Activated naive CD4-positive, alpha-beta T cell treated with anti-CD3 and anti-CD28 coated beads for 36 hours (primary cell): ENCODE measurements at regions not wholly inside any gene's neighbourhood (a gene's known extent, or its start where the extent isn't known, plus 50 kb on each side); places are given as distances from the start of the nearest gene placed in this dataset.

Experiments used
- CTCF ChIA-PET: fragments of 350-600 bp; sonication (Branson Sonifier 250); formaldehyde crosslinking; loops from one replicate; lab custom pipeline; 2021; ENCODE audit warnings: antibody characterized with exemption; lab: Charles Lee
- DNase-seq: peaks from one replicate; pipeline ENCODE4 v3.0.0-alpha.2; 2020
- H3K27ac Mint-ChIP-seq: one replicate; pipeline ENCODE4 v1.8.0; 2021; ENCODE audit warnings: mild to moderate bottlenecking, mixed read lengths
- H3K27me3 Mint-ChIP-seq: one replicate; pipeline ENCODE4 v1.8.0; 2021; ENCODE audit warnings: low read depth, mixed read lengths
- H3K36me3 Mint-ChIP-seq: one replicate; pipeline ENCODE4 v1.8.0; 2021; ENCODE audit warnings: low read depth, mixed read lengths
- H3K4me1 Mint-ChIP-seq: one replicate; pipeline ENCODE4 v1.8.0; 2021; ENCODE audit warnings: low read depth, mixed read lengths
- H3K4me3 Mint-ChIP-seq: one replicate; pipeline ENCODE4 v1.8.0; 2021; ENCODE audit warnings: mild to moderate bottlenecking, moderate library complexity, mixed read lengths
- H3K9me3 Mint-ChIP-seq: one replicate; pipeline ENCODE4 v1.8.0; 2021; ENCODE audit warnings: mixed read lengths
- intact Hi-C: fragments of 100-400 bp; cut with micrococcal nuclease; formaldehyde crosslinking; loops from one replicate; pipeline ENCODE4 v1.15.1; 2023

- intact Hi-C loops = no loop called here
- CTCF ChIA-PET = interaction anchor here (0.9 to 1.4 kb wide), 2 partner anchors 152 to 229 kb away, joined by 3 to 4 read pairs; no protein-coding TSS in a partner anchor
- Mint-ChIP-seq H3K36me3 (no peaks in the 10 kb centered on the region), H3K4me1 (no peaks in the 10 kb centered on the region), H3K4me3 (no peak overlapping the region), H3K27ac (no peak overlapping the region), H3K9me3 (no peaks in the 10 kb centered on the region), H3K27me3 (no peaks in the 10 kb centered on the region)
- no peak for DNase-seq
These were observed 130.8 kb upstream of the ACSL4 start for GRCh38 chrX:109863811-109864210.

GRCh38 chrX:109871121-109871888 lies 131.6 kb upstream of the TMEM164 start:
- CTCF ChIA-PET = interaction anchor here (0.7 to 2.4 kb wide), 4 partner anchors 14 to 386 kb away, joined by 3 to 8 read pairs (median 4); no protein-coding TSS in a partner anchor
- Mint-ChIP-seq H3K27me3 (no peaks in the 10 kb centered on the region), H3K27ac (no peak overlapping the region), H3K9me3 (no peaks in the 10 kb centered on the region), H3K4me3 (no peak overlapping the region), H3K4me1 (no peaks in the 10 kb centered on the region), H3K36me3 (no peaks in the 10 kb centered on the region)
- DNase-seq = no peak
- intact Hi-C loops = no loop called here

- H3K4me1 Mint-ChIP-seq = no peaks in the 10 kb centered on the region
- CTCF ChIA-PET = interaction anchor here (0.9 to 2.4 kb wide), 2 partner anchors 15 to 19 kb away, joined by 4 to 8 read pairs; no protein-coding TSS in a partner anchor
These were observed 130.7 kb upstream of the TMEM164 start for GRCh38 chrX:109872021-109872732.

GRCh38 chrX:109873574-109873973 lies 129.3 kb upstream of the TMEM164 start:
- intact Hi-C loops = no loop called here
- CTCF ChIA-PET = no interaction called here
- no peaks in the 10 kb centered on the region for H3K4me1 Mint-ChIP-seq
- no peak for DNase-seq
- no peak overlapping the region for H3K4me3 Mint-ChIP-seq
- H3K9me3 Mint-ChIP-seq = no peaks in the 10 kb centered on the region
- H3K36me3 Mint-ChIP-seq = no peaks in the 10 kb centered on the region
- no peak overlapping the region for H3K27ac Mint-ChIP-seq
- H3K27me3 Mint-ChIP-seq = no peaks in the 10 kb centered on the region

More at GRCh38 chrX:109872021-109872732, 130.7 kb upstream of the TMEM164 start:
- intact Hi-C loops = no loop called here
- H3K9me3 Mint-ChIP-seq = no peaks in the 10 kb centered on the region
- no peaks in the 10 kb centered on the region for H3K36me3 Mint-ChIP-seq
- no peak for DNase-seq
- H3K27ac Mint-ChIP-seq = no peak overlapping the region
- no peak overlapping the region for H3K4me3 Mint-ChIP-seq
- H3K27me3 Mint-ChIP-seq = no peaks in the 10 kb centered on the region

GRCh38 chrX:109873983-109874382 lies 128.9 kb upstream of the TMEM164 start:
- CTCF ChIA-PET = no interaction called here
- no peaks in the 10 kb centered on the region for H3K4me1 Mint-ChIP-seq
- no peak overlapping the region for H3K27ac Mint-ChIP-seq
- no peak overlapping the region for H3K4me3 Mint-ChIP-seq
- no peaks in the 10 kb centered on the region for H3K9me3 Mint-ChIP-seq
- intact Hi-C loops = no loop called here
- no peaks in the 10 kb centered on the region for H3K27me3 Mint-ChIP-seq
- DNase-seq = no peak
- no peaks in the 10 kb centered on the region for H3K36me3 Mint-ChIP-seq

- Mint-ChIP-seq H3K27ac (no peak overlapping the region), H3K9me3 (no peaks in the 10 kb centered on the region), H3K4me1 (no peaks in the 10 kb centered on the region), H3K27me3 (no peaks in the 10 kb centered on the region), H3K4me3 (no peak overlapping the region), H3K36me3 (no peaks in the 10 kb centered on the region)
- CTCF ChIA-PET = no interaction called here
- DNase-seq = no peak
- intact Hi-C loops = no loop called here
These were observed 128.4 kb upstream of the TMEM164 start for GRCh38 chrX:109874548-109874947.

- Mint-ChIP-seq H3K4me3 (no peak overlapping the region), H3K27ac (no peak overlapping the region), H3K9me3 (no peaks in the 10 kb centered on the region), H3K36me3 (no peaks in the 10 kb centered on the region), H3K4me1 (peaks cover 3% of the 10 kb centered on the region), H3K27me3 (peaks cover 2% of the 10 kb centered on the region)
- DNase-seq = no peak
- intact Hi-C loops = no loop called here
- CTCF ChIA-PET = no interaction called here
These were observed 127.1 kb upstream of the TMEM164 start for GRCh38 chrX:109875831-109876230.

GRCh38 chrX:109878236-109878635 lies 124.7 kb upstream of the TMEM164 start:
- Mint-ChIP-seq H3K27ac (no peak overlapping the region), H3K9me3 (no peaks in the 10 kb centered on the region), H3K4me1 (peaks cover 3% of the 10 kb centered on the region), H3K27me3 (peaks cover 2% of the 10 kb centered on the region), H3K4me3 (no peak overlapping the region), H3K36me3 (no peaks in the 10 kb centered on the region)
- intact Hi-C loops = no loop called here
- CTCF ChIA-PET = interaction anchor here (1.0 to 2.0 kb wide), 3 partner anchors 21 to 392 kb away, joined by 4 to 6 read pairs (median 5); no protein-coding TSS in a partner anchor
- DNase-seq = no peak

- Mint-ChIP-seq H3K9me3 (no peaks in the 10 kb centered on the region), H3K27ac (no peak overlapping the region), H3K4me3 (no peak overlapping the region), H3K27me3 (peaks cover 2% of the 10 kb centered on the region), H3K4me1 (peaks cover 3% of the 10 kb centered on the region), H3K36me3 (no peaks in the 10 kb centered on the region)
- DNase-seq = no peak
- CTCF ChIA-PET = interaction anchor here (1.2 kb wide), 1 partner anchor 12 kb away, joined by 4 read pairs; no protein-coding TSS in a partner anchor
- intact Hi-C loops = no loop called here
These were observed 122.9 kb upstream of the TMEM164 start for GRCh38 chrX:109879991-109880390.

GRCh38 chrX:109880629-109881028 lies 122.3 kb upstream of the TMEM164 start:
- H3K9me3 Mint-ChIP-seq = no peaks in the 10 kb centered on the region
- H3K27ac Mint-ChIP-seq = no peak overlapping the region
- peaks cover 3% of the 10 kb centered on the region for H3K4me1 Mint-ChIP-seq
- no peaks in the 10 kb centered on the region for H3K36me3 Mint-ChIP-seq
- peaks cover 2% of the 10 kb centered on the region for H3K27me3 Mint-ChIP-seq
- no peak overlapping the region for H3K4me3 Mint-ChIP-seq
- intact Hi-C loops = no loop called here
- no peak for DNase-seq
- CTCF ChIA-PET = interaction anchor here (0.6 to 1.2 kb wide), 2 partner anchors 11 to 270 kb away, joined by 4 to 5 read pairs; no protein-coding TSS in a partner anchor

GRCh38 chrX:109886122-109886761 lies 116.7 kb upstream of the TMEM164 start:
- no peaks in the 10 kb centered on the region for H3K36me3 Mint-ChIP-seq
- H3K4me1 Mint-ChIP-seq = no peaks in the 10 kb centered on the region
- no peak overlapping the region for H3K4me3 Mint-ChIP-seq
- CTCF ChIA-PET = interaction anchor here (0.7 to 2.7 kb wide), 3 partner anchors 31 to 419 kb away, joined by 3 to 11 read pairs (median 3); no protein-coding TSS in a partner anchor
- peak; percentile 49 for DNase-seq
- intact Hi-C loops = loop anchor here (1.0 to 5.0 kb wide), 4 partner anchors 173 to 414 kb away; no protein-coding TSS in a partner anchor
- H3K27me3 Mint-ChIP-seq = peaks cover 3% of the 10 kb centered on the region
- no peaks in the 10 kb centered on the region for H3K9me3 Mint-ChIP-seq
- no peak overlapping the region for H3K27ac Mint-ChIP-seq
